Right ventricle myocardium inferior (tissue), 1 donor: ENCODE measurements at regions not wholly inside any gene's neighbourhood (a gene's known extent, or its start where the extent isn't known, plus 50 kb on each side); places are given as distances from the start of the nearest gene placed in this dataset.

Source experiments
- ATAC-seq: fragments of 200-7000 bp; cut with Tn5 transposase; one replicate; pipeline ENCODE4 v1.9.1; 2020; ENCODE audit warnings: mild to moderate bottlenecking, moderate library complexity
- DNase-seq: peaks from one replicate; pipeline ENCODE4 v3.0.0; 2021; ENCODE audit errors: missing footprints
- intact Hi-C: fragments of 100-400 bp; cut with DNase I; formaldehyde crosslinking; loops from one replicate; pipeline ENCODE4 v1.11.0; 2022
- donor health status: DM: no; HTN: yes; CAD: no; lungs with severe emphysema.

DNA sequence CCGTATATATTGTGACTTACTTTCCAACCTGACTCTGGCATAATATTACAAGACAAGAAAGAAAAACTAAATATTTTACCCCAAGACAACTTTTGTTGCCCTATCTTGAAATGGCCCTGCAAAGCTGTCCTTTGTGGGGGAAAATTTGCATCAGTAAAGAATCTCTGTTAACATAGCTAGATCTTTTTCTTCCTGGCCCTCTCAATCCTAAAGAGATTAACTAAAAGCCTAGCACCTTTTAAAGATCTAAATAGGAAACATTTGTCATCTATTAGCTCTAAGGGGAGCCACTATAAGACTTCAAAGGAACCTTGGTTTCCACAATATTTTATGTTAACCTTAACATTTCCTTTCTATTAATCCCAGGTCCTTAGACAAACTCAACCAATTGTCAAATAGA is 199.0 kb upstream of the SLITRK3 start:
- intact Hi-C loops = no loop called here
- DNase-seq (no peak), ATAC-seq (no peak)

- DNase-seq (no peak), ATAC-seq (no peak)
- intact Hi-C loops = no loop called here
These were observed 197.3 kb upstream of the SLITRK3 start for GRCh38 chr3:165393461-165393860.

- no peak for ATAC-seq
- intact Hi-C loops = no loop called here
- DNase-seq = no peak
These were observed 194.0 kb upstream of the SLITRK3 start for GRCh38 chr3:165390166-165390565.

GRCh38 chr3:165389653-165390052 is 193.5 kb upstream of the SLITRK3 start:
- no peak for DNase-seq
- no peak for ATAC-seq
- intact Hi-C loops = no loop called here

- ATAC-seq = peak; percentile 85
- DNase-seq = no peak
These were observed 192.9 kb upstream of the SLITRK3 start for GRCh38 chr3:165389064-165389463.

GRCh38 chr3:165383381-165383780 is 187.2 kb upstream of the SLITRK3 start:
- ATAC-seq (no peak), DNase-seq (no peak)
- intact Hi-C loops = no loop called here

More at GRCh38 chr3:165389064-165389463, 192.9 kb upstream of the SLITRK3 start:
- intact Hi-C loops = no loop called here

DNA sequence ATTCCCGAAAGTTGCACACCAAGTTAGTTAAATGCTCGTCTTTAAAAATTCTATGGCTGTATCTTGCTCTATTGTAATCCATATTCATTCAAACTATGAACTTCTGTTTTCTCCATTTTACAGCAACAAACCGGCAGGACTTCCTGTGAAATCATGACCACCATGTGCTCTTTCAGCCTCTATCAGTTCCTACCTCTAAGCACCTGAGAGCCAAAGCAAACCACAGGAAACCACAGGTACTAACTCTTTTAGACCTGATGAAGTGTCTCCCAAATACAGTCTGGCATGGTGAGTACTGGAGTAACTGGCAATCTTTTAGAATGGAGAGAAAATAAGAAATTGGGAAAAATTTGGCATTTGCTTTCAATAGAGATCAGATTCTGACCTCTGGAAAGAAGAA is 186.5 kb upstream of the SLITRK3 start:
- ATAC-seq (no peak), DNase-seq (no peak)
- intact Hi-C loops = no loop called here

DNA sequence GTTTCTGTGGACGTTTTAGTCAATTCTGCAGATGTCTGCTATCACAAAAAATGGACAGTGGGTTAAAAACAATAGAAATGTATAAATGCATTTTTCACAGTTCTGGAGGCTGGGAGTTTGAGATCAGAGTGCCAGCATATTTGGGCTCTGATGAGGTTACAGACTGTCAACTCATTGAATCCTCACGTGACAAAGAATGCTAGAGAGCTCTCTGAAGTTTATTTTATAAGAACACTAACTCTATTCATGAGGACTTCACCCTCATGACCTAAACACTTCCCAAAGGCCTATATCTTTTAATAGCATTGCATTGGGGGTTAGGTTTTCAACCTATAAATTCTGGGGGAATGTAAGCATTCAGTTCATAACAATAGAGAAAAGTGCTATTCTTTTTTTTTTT is 182.6 kb upstream of the SLITRK3 start:
- DNase-seq (no peak), ATAC-seq (no peak)
- intact Hi-C loops = loop anchor here (10.0 kb wide), 1 partner anchor 1784 kb away; no protein-coding TSS in a partner anchor

DNA sequence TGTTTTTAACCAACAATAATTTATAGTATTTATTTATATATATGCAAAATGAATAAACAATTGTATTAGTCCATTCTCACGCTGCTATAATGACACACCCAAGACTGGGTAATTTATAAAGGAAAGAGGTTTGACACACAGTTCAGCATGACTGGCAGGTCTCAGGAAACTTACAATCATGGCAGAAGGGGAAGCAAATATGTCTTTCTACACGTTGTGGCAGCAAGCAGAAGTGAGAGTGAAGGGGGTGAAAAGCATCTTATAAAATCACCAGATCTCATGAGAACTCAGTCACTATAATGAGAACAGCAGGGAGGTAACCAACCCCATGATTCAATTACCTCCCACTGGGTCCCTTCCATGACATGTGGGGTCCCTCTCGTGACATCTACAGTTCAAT is 162.8 kb upstream of the SLITRK3 start:
- DNase-seq (no peak), ATAC-seq (no peak)
- intact Hi-C loops = no loop called here

DNA sequence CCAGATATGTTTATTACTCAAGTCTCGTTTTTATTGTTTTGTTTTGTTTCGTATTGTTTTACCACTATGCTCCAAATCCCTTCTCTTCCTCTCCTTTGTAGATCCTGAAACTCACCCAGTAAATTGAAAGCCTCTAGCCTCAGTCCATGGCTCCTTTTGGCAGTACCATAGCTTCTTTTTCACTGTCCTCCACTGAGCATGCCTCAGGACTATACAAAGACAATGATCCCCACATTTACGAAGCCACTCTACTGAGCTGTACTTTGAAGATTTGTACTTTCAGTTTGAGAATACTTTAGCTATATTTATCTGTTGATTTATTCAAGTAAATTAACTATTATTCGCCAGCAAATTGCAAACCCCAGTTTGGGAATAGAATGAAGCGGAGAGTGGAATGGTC is 159.1 kb upstream of the SLITRK3 start:
- DNase-seq (no peak), ATAC-seq (no peak)
- intact Hi-C loops = no loop called here

GRCh38 chr3:165347526-165347925 is 151.3 kb upstream of the SLITRK3 start:
- ATAC-seq (no peak), DNase-seq (no peak)
- intact Hi-C loops = no loop called here

- no peak for ATAC-seq
- no peak for DNase-seq
- intact Hi-C loops = no loop called here
These were observed 150.3 kb upstream of the SLITRK3 start for GRCh38 chr3:165346503-165346902.

GRCh38 chr3:165343185-165343584 is 147.0 kb upstream of the SLITRK3 start:
- ATAC-seq (no peak), DNase-seq (no peak)
- intact Hi-C loops = no loop called here

- intact Hi-C loops = no loop called here
- ATAC-seq = no peak
- DNase-seq = no peak
These were observed 143.6 kb upstream of the SLITRK3 start for GRCh38 chr3:165339753-165340152.

- intact Hi-C loops = no loop called here
- ATAC-seq = no peak
These were observed 140.6 kb upstream of the SLITRK3 start for GRCh38 chr3:165336786-165337185.

More at GRCh38 chr3:165336786-165337185, 140.6 kb upstream of the SLITRK3 start:
- DNase-seq = no peak
